GM19463 (cell line): ENCODE measurements at regions not wholly inside any gene's neighbourhood (a gene's known extent, or its start where the extent isn't known, plus 50 kb on each side); places are given as distances from the start of the nearest gene placed in this dataset.
"Not testable (repeated sequence)": the region's sequence is repeated elsewhere in the genome, so short reads cannot be mapped to it uniquely, and the experiment has no call there.

ENCODE experiments used
- ATAC-seq: cut with Tn5 transposase; IDR thresholded peaks from one replicate; pipeline ENCODE4 v1.9.1; 2021; ENCODE audit warnings: mild to moderate bottlenecking, moderate library complexity; ENCODE audit not compliant: unreplicated experiment

DNA sequence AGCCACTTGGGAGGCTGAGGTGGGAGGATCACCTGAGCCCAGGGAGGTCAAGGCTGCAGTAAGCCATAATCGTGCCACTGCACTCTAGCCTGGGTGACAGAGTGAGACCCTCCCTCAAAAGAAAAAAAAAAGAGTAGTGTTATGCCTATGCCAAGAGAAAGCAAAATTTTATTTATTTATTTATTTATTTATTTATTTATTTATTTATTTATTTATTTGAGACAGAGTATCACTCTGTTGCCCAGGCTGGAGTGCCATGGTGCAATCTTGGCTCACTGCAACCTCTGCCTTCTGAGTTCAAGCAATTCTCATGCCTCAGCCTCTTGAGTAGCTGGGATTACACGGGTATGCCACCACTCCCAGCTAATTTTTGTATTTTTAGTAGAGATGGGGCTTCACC, 72.6 kb upstream of the RAPGEF2 start:
- not testable (repeated sequence) for ATAC-seq

DNA sequence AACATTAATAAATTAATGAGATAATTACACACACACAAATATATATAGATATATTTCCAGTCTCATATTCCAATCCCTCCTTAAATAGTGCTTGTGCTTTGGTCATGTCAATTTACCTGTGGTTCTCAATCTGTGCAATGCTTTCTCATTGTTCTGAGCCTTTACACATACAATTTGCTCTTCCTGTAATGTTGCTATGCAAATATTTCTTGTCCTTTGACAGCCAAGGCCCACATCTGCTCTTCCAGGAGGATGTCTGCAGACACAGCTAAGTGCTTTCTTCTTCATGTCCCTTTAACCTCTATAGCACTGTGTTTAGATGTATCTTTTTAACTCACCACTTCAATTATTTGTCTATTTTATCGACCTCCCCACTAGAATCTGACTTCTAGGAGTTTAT, 67.3 kb upstream of the RAPGEF2 start:
- ATAC-seq = peak; percentile 78

DNA sequence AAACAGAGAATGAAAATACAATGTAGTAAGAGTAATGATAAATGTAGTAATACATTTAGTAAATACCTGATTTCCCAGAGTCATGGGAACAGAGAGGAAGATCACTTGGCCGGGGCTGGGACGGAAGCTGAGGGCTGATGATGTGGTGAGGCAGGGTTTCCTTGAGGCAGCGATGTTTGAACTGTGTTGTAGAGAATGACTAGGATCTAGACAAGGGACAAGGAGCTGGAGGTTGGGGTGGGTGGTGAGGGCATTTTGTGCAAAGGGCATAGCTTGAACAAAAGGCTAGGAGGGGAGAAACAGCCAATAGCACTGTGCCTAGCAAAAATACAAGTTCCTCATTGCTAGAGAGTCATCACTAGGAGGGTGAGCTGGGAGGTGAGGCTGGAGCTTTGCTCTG, 64.3 kb upstream of the RAPGEF2 start:
- no peak for ATAC-seq

DNA sequence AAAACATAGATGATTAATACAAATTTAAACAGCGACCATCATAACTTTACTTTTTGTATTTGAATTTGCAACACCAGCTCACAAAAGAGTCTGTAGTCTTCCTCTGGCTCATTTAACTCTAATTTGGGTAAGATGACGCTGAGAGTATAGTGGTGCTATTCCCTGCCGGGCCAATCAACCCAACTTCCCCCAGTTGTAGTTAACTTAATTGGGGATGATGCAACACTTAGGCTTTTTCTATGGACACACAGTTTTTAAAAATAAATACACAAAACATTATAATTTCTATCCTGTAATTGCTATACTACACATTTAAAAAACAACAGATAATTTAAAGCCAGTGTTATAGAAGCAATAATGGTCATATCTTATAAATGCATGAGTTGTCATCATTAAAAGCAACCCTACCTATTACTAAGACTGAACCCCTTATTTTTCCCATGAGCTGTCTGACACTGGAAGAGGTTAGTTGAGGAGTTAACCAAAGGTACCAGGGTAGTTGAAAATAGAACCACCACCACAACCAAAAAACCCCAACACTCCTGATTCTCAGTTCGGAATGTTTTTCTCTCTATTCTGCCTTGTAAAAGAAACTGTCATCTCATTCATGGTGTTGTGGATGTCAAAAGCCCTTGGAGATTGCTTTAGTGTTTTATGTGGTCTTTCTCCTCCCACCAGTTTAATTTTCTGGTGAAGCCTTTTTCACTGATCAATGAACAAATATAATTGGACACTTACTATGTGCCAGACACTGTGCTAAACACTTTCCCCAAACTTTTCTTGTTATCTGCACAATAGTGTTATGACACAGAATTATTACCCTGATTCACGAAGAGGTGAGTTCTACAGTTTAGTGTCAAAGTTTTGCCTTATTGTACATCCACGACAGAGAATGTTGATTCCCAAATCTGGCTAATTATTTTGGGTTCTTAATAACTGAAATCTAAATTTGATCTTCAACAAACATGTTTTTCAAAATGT, 61.5 kb upstream of the RAPGEF2 start:
- no peak for ATAC-seq

DNA sequence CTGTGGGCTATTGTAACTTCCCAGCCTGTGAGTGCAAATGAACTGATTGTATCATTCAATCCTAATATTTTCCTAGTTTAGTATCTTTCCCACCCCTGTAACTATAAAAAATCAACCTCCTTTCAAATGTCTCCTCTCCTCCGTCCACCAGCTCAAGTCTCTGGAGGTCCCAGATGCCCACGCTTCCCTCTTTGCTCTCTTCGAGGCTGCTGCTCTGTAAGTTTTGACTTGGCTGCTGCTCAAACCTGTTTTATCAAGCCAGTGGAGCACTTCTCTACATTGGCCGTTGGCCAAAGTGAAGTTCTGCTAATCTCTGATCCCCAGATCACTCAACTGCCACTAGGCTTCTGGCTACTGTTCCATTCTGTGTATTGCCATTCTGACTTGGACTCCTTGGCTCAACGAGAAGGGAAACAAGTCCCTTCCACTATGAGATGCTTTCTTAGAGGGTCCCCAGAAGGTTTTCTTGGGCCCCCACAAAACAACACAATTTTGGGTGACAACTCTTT, 60.7 kb upstream of the RAPGEF2 start:
- peak; percentile 46 for ATAC-seq

DNA sequence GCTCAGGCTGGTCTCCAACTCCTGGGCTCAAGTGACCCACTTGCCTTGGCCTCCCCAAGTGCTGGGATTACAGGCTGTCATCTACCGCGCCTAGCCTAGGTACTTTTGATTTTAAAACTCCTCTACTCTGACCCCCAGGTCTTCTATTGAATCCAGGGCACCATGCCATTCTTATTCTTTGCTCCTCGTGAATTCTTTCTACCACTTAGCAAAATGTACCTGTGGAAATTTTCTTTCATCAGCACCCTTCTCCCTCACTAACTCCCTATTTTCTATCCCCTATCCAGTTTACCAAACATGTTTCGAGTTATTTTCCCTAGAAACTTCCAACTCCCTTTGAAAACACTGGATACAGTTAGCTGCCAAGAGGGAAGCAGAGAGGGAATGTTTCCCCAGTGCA, 60.0 kb upstream of the RAPGEF2 start:
- no peak for ATAC-seq

DNA sequence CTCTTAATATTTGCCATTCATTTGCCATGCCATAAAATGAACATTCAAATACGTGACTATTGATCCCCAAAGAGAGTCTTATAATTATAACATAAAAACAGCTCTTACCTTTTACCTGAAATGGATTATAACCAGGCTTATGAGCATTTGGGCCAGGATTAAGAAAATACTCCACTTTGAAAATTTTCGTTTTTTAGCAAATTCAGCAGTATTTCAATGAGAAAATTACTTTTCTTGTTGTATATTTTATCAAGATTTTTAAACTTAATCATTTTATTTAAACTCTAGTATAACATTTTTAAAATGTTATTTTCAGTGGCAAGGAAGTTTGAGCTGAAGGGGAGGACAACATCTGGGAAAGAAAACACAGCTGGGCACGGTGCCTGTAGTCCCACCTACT, 59.0 kb upstream of the RAPGEF2 start:
- no peak for ATAC-seq

DNA sequence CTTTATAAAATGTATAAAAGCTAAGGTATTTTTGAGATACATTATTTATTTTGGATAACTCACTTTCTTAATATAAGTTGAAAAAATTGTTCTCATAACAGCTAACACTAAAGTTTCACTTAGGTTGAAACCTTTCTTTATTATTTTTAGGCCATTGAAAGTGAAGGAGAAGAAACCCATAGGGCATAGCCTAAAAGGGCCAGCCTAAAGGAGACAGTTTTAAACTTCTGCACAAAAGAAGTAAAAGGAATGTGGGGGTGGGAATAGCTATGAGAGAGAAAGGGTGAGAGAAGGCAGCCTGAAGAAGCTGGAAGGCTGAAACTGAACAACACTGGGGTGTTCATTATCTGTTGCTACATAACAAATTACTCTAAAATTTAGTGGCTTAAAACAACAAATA, 57.6 kb upstream of the RAPGEF2 start:
- no peak for ATAC-seq

DNA sequence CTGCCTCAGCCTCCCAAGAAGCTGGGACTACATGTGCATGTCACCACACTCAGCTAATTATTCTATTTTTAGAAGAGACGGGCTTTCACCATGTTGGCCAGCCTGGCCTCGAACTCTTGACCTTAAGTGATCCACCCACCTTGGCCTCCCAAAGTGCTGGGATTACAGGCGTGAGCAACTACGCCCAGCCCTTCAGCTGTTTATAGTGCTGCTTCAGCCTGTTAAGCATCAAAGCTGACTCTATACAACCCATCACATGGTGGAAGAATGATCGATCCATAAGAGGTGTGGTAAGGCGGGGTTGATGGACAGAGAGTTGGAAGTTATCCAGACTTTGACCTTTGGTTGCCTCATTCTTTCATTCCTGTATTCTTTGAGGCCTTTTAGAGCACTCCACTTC, 56.2 kb upstream of the RAPGEF2 start:
- no peak for ATAC-seq

DNA sequence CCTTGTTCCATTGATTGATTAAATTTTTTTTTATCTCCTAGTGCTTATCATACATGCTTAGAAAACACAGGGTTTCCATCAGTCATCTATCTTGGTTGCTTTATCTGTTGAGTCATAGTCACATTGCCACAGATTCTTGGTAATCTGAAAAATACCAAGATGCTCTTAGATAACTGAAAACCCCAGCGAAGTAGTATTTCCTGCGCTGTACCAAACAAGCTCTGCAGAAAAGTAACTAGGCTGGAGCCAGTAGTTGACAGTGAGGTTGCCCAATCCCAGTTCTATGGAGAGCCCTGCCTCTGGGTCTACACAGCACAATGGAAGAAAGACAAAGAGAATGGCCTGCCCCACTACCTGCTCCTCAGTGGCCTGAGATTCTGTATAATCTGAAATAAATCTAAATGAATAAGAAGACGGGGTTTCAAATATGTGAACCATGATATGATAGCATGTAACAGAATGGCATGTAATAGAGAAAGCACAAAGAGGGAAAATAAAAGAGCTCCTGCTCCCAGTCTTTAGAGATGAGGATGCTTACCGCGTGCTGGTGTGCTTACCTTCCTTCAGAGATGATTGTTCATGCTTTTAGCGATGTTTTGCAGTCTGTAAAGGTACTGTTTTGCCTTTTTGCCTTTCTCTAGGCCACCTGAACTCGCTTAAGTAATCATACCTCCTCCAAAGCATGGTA, 55.3 kb upstream of the RAPGEF2 start:
- ATAC-seq = no peak

DNA sequence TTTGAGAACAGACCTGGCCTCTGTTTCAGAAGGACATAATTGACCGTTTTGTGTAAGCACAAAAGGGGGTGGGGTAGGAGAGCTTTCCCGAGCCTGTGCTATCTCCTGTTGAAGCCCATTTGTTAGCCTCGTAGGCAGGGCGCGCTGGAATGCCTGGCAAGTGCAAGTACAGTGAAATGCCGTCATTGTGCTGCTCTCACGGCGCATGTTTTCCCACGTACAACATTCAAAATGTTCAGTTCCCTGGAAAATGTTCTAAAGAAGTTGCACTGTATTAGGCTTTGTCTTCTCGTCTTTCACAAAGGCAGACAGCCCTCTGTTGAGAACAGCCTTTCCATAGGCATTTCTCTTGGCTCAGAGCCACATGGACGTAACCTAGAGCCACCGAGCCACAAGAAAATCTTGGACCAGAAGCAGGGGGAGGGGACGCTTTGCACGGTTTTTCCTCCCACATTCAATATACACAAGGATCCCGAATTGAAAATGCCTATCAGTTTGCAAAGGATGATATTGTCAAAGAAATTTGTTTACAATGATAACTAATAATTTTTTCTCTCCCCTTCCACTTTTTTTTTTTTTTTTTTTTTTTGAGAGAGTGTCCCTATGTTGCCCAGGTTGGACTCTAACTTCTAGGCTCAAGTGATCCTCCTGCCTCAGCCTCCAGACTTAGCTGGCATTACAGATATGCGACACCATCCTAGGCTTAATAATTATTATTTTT, 54.6 kb upstream of the RAPGEF2 start:
- ATAC-seq = no peak

DNA sequence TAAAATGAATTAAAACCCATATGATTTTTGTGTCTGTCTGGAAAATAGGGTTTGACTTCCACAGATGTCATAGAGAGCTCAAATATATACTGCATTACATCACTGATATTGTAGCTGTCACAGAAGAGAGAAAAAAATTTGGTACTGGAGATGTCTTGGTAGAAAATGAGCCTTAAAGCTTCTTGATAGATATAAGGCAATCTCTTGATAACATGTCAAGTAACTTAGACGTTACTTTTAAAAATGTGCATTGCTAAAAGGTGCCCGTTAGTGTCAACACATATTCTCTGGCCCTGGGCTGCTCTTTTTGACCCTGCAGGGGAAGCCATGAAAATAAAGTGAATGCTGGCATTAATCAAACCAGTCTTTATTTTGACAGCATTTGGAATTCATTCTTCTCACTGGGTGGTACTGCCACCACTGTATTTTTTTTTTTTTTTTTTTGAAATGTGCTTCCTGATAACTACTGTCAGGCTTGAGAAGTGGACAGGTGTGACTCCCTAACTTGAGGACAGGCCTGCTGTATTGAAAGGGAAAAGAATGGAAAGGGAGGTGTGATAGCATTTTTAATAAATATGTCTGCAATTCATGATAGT, 53.0 kb upstream of the RAPGEF2 start:
- ATAC-seq = no peak

DNA sequence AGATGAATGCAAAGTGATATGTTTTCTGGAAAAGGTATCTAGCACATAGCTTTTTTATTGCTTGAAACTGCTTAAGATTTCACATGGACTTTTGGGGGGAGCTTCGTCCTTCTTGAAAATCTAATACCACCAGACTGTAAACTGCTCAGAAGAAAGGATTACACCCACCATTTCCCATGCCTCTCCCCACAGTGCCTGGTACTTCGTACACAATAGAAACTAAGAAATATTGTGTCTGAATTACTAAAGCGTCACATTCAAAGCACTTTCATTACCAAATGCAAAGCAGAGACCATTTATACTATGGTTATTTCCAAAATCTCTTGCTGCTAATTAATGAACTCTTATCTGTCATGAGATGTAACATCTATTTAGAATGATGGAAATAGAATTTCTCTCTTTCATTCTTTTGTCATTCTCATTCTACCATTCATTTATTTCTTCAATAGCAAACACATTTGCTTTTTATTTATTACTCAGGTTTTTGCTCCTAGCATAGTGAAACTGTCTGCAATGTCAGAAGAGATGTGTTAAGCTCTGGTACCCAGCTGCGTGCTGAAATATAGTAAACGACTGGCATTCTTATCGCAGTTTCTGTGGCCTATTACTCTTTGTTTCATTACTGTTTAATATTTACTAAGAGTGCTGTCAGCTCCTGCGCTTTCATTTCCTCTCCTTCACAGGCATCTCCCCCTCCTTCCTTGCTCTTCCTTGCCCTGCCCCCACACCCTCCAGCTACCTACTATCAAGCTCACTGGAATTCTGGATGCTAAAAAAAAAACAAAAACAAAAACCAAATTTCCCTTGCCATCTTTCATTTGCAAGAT, 51.4 kb upstream of the RAPGEF2 start:
- peak; percentile 82 for ATAC-seq

DNA sequence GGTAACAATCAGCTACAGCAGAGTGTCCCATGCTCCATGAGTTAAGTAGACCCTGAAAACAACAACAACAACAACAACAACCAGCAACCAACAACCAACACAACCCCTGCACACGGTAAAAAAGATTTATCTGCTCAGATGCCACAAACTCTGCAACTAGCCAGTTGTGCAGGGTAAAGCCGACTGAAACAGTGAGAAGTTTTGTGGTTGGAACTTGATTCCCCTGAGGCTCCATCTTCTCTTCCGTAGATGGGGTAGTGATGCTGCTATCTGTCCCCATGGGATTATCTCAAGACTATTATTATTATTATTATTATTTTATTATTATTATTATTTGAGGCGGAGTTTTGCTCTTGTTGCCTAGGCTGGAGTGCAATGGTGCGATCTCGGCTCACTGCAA, 50.6 kb upstream of the RAPGEF2 start:
- ATAC-seq = peak; percentile 44
